OCI-LY1 (cell line): ENCODE measurements at regions not wholly inside any gene's neighbourhood (a gene's known extent, or its start where the extent isn't known, plus 50 kb on each side); places are given as distances from the start of the nearest gene placed in this dataset.

ENCODE experiments used
- H2AFZ ChIP-seq: fragments of 200-600 bp; sonication (generic), shearing (Covaris generic); 2 replicates; pipeline ENCODE4 v1.6.0; 2014; ENCODE audit warnings: antibody characterized with exemption, mild to moderate bottlenecking, low read length
- H3F3A ChIP-seq: fragments of 200-600 bp; sonication (generic), shearing (Covaris generic); 2 replicates; pipeline ENCODE4 v1.6.0; 2014; ENCODE audit warnings: mild to moderate bottlenecking, antibody characterized with exemption, low read length, moderate library complexity; ENCODE audit not compliant: insufficient read depth
- H3K27ac ChIP-seq: fragments of 200-600 bp; sonication (generic); 2 replicates; pipeline ENCODE4 v1.5.1; 2014; ENCODE audit warnings: low read length, mixed run types, mild to moderate bottlenecking, low read depth; ENCODE audit not compliant: poor library complexity, severe bottlenecking
- H3K27me3 ChIP-seq: fragments of 200-600 bp; sonication (generic); 2 replicates; pipeline ENCODE4 v1.6.0; 2014; ENCODE audit warnings: antibody characterized with exemption, mild to moderate bottlenecking, low read length, moderate library complexity; ENCODE audit not compliant: insufficient read depth
- H3K36me3 ChIP-seq: fragments of 200-600 bp; sonication (generic); 2 replicates; pipeline ENCODE4 v1.6.1; 2014; ENCODE audit warnings: mild to moderate bottlenecking, antibody characterized with exemption, low read length, moderate library complexity, mixed read lengths; ENCODE audit not compliant: insufficient read depth
- H3K4me1 ChIP-seq: fragments of 200-600 bp; sonication (generic); 2 replicates; pipeline ENCODE4 v1.5.1; 2014; ENCODE audit warnings: mild to moderate bottlenecking, low read length, moderate library complexity; ENCODE audit not compliant: insufficient read depth, severe bottlenecking
- H3K4me2 ChIP-seq: fragments of 200-600 bp; sonication (generic), shearing (Covaris generic); 2 replicates; pipeline ENCODE4 v1.6.1; 2014; ENCODE audit warnings: low read length
- H3K4me3 ChIP-seq: fragments of 200-600 bp; sonication (generic); 2 replicates; pipeline ENCODE4 v1.5.1; 2014; ENCODE audit warnings: low read length, low read depth, mild to moderate bottlenecking, mixed read lengths; ENCODE audit not compliant: poor library complexity, severe bottlenecking
- H3K79me2 ChIP-seq: fragments of 200-600 bp; shearing (Covaris generic); 2 replicates; pipeline ENCODE4 v1.6.1; 2016; ENCODE audit warnings: mixed run types, low read length, mixed read lengths; ENCODE audit not compliant: insufficient read depth
- H3K9ac ChIP-seq: fragments of 200-600 bp; sonication (generic), shearing (Covaris generic); 2 replicates; pipeline ENCODE4 v1.6.1; 2014; ENCODE audit warnings: mild to moderate bottlenecking, low read length, mixed read lengths
- H3K9me2 ChIP-seq: fragments of 200-600 bp; sonication (generic), shearing (Covaris generic); 2 replicates; pipeline ENCODE4 v1.6.1; 2014; ENCODE audit warnings: low read depth, mild to moderate bottlenecking, low read length, mixed read lengths
- H3K9me3 ChIP-seq: fragments of 200-600 bp; shearing (Covaris generic); 2 replicates; pipeline ENCODE4 v1.6.1; 2014; ENCODE audit warnings: low read length, mixed read lengths
- H4K20me1 ChIP-seq: fragments of 200-600 bp; sonication (generic), shearing (Covaris generic); 2 replicates; pipeline ENCODE4 v1.6.0; 2016; ENCODE audit warnings: mild to moderate bottlenecking, low read length; ENCODE audit not compliant: insufficient read depth
- EZH2 ChIP-seq: fragments of 200-600 bp; sonication (generic), shearing (Covaris generic); IDR thresholded peaks from 2 replicates; pipeline ENCODE4 v1.8.0; 2017; ENCODE audit warnings: borderline replicate concordance, mixed run types, mild to moderate bottlenecking, antibody characterized with exemption, low read length, moderate library complexity, mixed read lengths
- TF ChIP-seq, protein P1 (sequence below): fragments of 200-600 bp; sonication (generic), shearing (Covaris generic); IDR thresholded peaks from 2 replicates; pipeline ENCODE4 v1.5.1; 2017; ENCODE audit warnings: mild to moderate bottlenecking, antibody characterized with exemption, low read length, moderate library complexity, mixed read lengths

DNA sequence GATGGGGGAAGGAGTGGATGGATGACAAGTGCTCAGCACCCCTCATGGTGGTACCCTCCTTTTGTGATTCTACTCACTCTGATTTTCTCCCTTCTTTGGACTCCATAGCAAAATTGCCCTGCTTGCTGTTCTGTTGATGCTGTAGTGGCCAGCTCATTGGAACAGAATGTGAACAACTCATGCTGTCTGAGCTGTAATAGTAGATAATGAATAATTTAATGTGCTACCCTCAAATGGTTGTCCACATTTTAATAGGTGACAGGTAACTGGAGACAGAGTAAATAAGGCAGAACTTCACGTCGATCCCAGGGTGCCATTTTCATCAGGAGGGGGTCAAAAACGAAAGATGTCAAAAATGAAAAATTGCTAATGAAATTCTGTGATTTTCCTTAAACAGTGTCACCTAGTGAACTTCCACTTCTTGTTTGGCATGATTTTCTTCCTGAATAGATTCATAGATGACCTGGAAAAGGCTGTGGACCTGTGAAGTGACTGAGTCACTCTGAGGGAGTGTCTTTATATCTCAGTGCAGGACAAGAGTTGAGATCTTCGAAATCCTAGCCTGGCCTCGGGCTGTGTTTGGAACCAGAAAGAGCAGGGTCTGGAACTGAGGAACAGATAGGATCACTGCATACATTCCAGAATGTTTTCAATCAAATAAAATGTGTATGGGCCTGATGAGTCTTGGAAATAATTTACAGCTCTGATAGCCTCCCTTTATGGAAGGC lies 270.2 kb downstream of the PSAT1 start:
- Histone ChIP-seq H3K36me3 (no peaks in the 10 kb centered on the region), H3K9me2 (no peaks in the 10 kb centered on the region), H3K27me3 (no peaks in the 10 kb centered on the region), H3K9ac (no peak overlapping the region), H3K4me2 (no peak overlapping the region), H4K20me1 (no peaks in the 10 kb centered on the region), H3K79me2 (no peaks in the 10 kb centered on the region), H3K4me3 (no peak overlapping the region), H3F3A (no peaks in the 10 kb centered on the region), H3K9me3 (no peaks in the 10 kb centered on the region), H2AFZ (no peak overlapping the region), H3K4me1 (no peaks in the 10 kb centered on the region), H3K27ac (no peak overlapping the region)
- TF ChIP-seq, protein P1, sequence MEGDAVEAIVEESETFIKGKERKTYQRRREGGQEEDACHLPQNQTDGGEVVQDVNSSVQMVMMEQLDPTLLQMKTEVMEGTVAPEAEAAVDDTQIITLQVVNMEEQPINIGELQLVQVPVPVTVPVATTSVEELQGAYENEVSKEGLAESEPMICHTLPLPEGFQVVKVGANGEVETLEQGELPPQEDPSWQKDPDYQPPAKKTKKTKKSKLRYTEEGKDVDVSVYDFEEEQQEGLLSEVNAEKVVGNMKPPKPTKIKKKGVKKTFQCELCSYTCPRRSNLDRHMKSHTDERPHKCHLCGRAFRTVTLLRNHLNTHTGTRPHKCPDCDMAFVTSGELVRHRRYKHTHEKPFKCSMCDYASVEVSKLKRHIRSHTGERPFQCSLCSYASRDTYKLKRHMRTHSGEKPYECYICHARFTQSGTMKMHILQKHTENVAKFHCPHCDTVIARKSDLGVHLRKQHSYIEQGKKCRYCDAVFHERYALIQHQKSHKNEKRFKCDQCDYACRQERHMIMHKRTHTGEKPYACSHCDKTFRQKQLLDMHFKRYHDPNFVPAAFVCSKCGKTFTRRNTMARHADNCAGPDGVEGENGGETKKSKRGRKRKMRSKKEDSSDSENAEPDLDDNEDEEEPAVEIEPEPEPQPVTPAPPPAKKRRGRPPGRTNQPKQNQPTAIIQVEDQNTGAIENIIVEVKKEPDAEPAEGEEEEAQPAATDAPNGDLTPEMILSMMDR: no peak
- TF ChIP-seq EZH2: no peak

DNA sequence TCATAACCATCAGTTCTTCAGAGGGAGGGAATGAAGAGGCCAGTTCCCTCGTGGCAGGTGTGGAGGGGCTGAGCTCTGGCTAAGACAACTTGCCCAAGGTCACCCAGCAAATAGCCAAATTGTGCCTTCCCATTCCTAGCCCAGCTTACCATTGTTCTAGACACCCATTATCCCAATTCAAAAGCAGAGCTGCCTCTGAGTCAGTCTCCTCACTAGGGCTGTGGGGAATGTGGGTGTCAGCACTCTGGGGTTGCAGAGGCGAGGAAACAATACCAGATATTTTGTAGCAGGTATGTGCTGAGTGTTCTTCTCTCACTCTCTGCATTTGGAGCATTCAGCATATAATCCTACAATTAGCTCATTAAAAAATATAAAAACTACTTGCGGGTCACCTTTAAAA lies 270.8 kb downstream of the PSAT1 start:
- no peak overlapping the region for H3K4me3 ChIP-seq
- no peaks in the 10 kb centered on the region for H3F3A ChIP-seq
- no peaks in the 10 kb centered on the region for H3K9me2 ChIP-seq
- no peak for TF ChIP-seq EZH2
- TF ChIP-seq, protein P1: no peak
- no peaks in the 10 kb centered on the region for H3K4me1 ChIP-seq
- H3K9me3 ChIP-seq: no peaks in the 10 kb centered on the region
- no peaks in the 10 kb centered on the region for H3K79me2 ChIP-seq
- no peak overlapping the region for H3K27ac ChIP-seq
- H3K36me3 ChIP-seq: no peaks in the 10 kb centered on the region
- no peak overlapping the region for H3K4me2 ChIP-seq
- H2AFZ ChIP-seq: no peak overlapping the region
- H3K9ac ChIP-seq: no peak overlapping the region
- no peaks in the 10 kb centered on the region for H3K27me3 ChIP-seq
- no peaks in the 10 kb centered on the region for H4K20me1 ChIP-seq

DNA sequence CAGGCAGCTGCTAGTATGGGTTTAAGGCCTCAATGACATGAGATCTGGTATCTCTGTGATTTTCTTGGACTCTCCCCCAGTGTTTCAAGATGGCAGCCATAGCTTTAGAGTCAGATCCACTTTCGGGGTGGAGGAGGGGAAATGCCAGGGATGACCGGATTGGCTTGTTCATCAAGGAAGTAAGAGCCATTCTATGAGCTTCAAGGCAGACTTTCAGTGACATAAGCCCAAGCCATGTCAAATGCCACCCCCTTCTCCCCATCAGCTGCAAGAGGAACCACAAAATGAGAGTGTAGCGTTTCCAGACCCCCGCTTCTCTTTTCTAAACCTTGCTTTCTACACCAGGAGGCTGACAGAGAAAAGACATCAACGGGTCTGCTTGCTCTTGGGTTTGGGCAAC lies 271.8 kb downstream of the PSAT1 start:
- H3F3A ChIP-seq: no peaks in the 10 kb centered on the region
- H3K79me2 ChIP-seq: no peaks in the 10 kb centered on the region
- H4K20me1 ChIP-seq: no peaks in the 10 kb centered on the region
- H3K4me1 ChIP-seq: no peaks in the 10 kb centered on the region
- no peaks in the 10 kb centered on the region for H3K9me3 ChIP-seq
- TF ChIP-seq, protein P1: no peak
- TF ChIP-seq EZH2: no peak
- H3K9me2 ChIP-seq: no peaks in the 10 kb centered on the region
- no peak overlapping the region for H2AFZ ChIP-seq
- H3K27ac ChIP-seq: no peak overlapping the region
- no peaks in the 10 kb centered on the region for H3K27me3 ChIP-seq
- no peak overlapping the region for H3K9ac ChIP-seq
- H3K36me3 ChIP-seq: no peaks in the 10 kb centered on the region
- no peak overlapping the region for H3K4me3 ChIP-seq
- no peak overlapping the region for H3K4me2 ChIP-seq
